Body of pancreas (tissue), 4 donors: ENCODE measurements at regions not wholly inside any gene's neighbourhood (a gene's known extent, or its start where the extent isn't known, plus 50 kb on each side); places are given as distances from the start of the nearest gene placed in this dataset.

ENCODE experiments used
- CTCF ChIP-seq, 7 experiments: fragments of 450-650 bp in 4 of 7; fragments of 200-600 bp in 3 of 7; sonication (generic) in 3 of 7; IDR thresholded peaks; one replicate each; pipeline ENCODE4 v1.5.1; 2016 to 2019; ENCODE audit warnings: antibody characterized with exemption in 7 of 7
- POLR2A ChIP-seq, 3 donors: fragments of 450-650 bp; IDR thresholded peaks; one replicate each; pipeline ENCODE4 v1.6.1; 2016; ENCODE audit warnings: antibody characterized with exemption in 3 of 3, mild to moderate bottlenecking in 2 of 3

GRCh38 chr4:94014484-94015136 lies 186.1 kb downstream of the ATOH1 start:
- no peak for TF ChIP-seq CTCF (IDR thresholded peaks at IDR 0.05)
- TF ChIP-seq POLR2A (IDR thresholded peaks at IDR 0.05), result no peak
